K562 (cell line): ENCODE measurements at regions not wholly inside any gene's neighbourhood (a gene's known extent, or its start where the extent isn't known, plus 50 kb on each side); places are given as distances from the start of the nearest gene placed in this dataset.

Experiments used
- ATAC-seq: fragments of 200-7000 bp; cut with Tn5 transposase; 3 replicates; pipeline ENCODE4 v1.9.1; 2020; ENCODE audit warnings: moderate library complexity
- BruUV-seq: library from RNA; stranded (reverse); fragments of 400-500 nt; replicated peaks from 2 replicates; lab custom pipeline; 2021; lab: Mats Ljungman, UMichigan
- CTCF ChIA-PET: fragments of 300-600 bp; formaldehyde crosslinking; extraction: SDS; loops from one replicate; lab custom pipeline; 2021; ENCODE audit warnings: low intra/inter-chr PET ratio; lab: Yijun Ruan, JAX
- POLR2A ChIA-PET: fragments of 300-600, 350-650 bp; sonication (Branson Sonifier 250); formaldehyde crosslinking; extraction: SDS; loops from one replicate; lab custom pipeline; 2021; ENCODE audit warnings: antibody characterized with exemption, inconsistent platforms; lab: Yijun Ruan, JAX
- DNase-seq, 4 experiments: peaks; one replicate each; pipeline versions ENCODE4 v3.0.0 to v3.0.0-alpha.2; 2011 to 2018; ENCODE audit warnings: low spot score in 3 of 4, mixed read lengths in 3 of 4; ENCODE audit errors: extremely low read depth in 1 of 4
- FAIRE-seq: peaks from 2 replicates; lab custom pipeline; 2011; peaks lifted over from hg19 to GRCh38; lab: Jason Lieb, UNC
- H2AFZ ChIP-seq: 2 replicates; pipeline ENCODE4 v1.6.0; 2011; ENCODE audit warnings: low read depth, low read length, control low read depth, inconsistent platforms
- H3K27ac ChIP-seq: fragments of 200-600 bp; 3 replicates; pipeline ENCODE4 v1.8.0; 2011; ENCODE audit warnings: low read depth, mild to moderate bottlenecking, control low read depth, inconsistent platforms, low read length, moderate library complexity, mixed read lengths; ENCODE audit errors: extremely low read depth
- H3K27me3 ChIP-seq, 2 experiments: fragments of 300-600 bp in 1 of 2; 2 replicates in 1 of 2; 3 replicates in 1 of 2; pipeline versions ENCODE4 v1.6.0 to v1.8.0; 2011; ENCODE audit warnings: inconsistent platforms in 2 of 2, low read length in 2 of 2, mild to moderate bottlenecking in 1 of 2, mixed read lengths in 1 of 2, moderate library complexity in 1 of 2; ENCODE audit not compliant: control insufficient read depth in 2 of 2, insufficient read depth in 2 of 2
- H3K36me3 ChIP-seq: fragments of 300-600 bp; 3 replicates; pipeline ENCODE4 v1.8.0; 2011; ENCODE audit warnings: mild to moderate bottlenecking, low read length, inconsistent platforms; ENCODE audit not compliant: control insufficient read depth, insufficient read depth
- H3K4me1 ChIP-seq, 2 experiments: fragments of 200-600 bp in 1 of 2; replicated peaks in 1 of 2; 2 replicates in 1 of 2; 3 replicates in 1 of 2; pipeline versions ENCODE4 v1.5.1 to v1.8.0; 2011; ENCODE audit warnings: inconsistent platforms in 2 of 2, low read length in 2 of 2, mild to moderate bottlenecking in 1 of 2, mixed read lengths in 1 of 2, moderate library complexity in 1 of 2; ENCODE audit not compliant: control insufficient read depth in 2 of 2, insufficient read depth in 2 of 2
- H3K4me2 ChIP-seq: 2 replicates; pipeline ENCODE4 v1.6.1; 2011; ENCODE audit warnings: low read length, control low read depth, inconsistent platforms, mixed read lengths; ENCODE audit not compliant: insufficient read depth
- H3K4me3 ChIP-seq: fragments of 200-600 bp; sonication (generic), shearing (Covaris generic); 2 replicates; pipeline ENCODE4 v1.5.1; 2016; ENCODE audit warnings: control low read depth, inconsistent platforms
- H3K79me2 ChIP-seq: fragments of 200-600 bp; 3 replicates; pipeline ENCODE4 v1.8.0; 2011; ENCODE audit warnings: low read length, inconsistent platforms; ENCODE audit not compliant: control insufficient read depth, insufficient read depth
- H3K9ac ChIP-seq, 2 experiments: 2 replicates each; pipeline versions ENCODE4 v1.6.0 to v1.6.1; 2011; ENCODE audit warnings: low read depth in 2 of 2, low read length in 2 of 2, control low read depth in 1 of 2, inconsistent platforms in 1 of 2, mild to moderate bottlenecking in 1 of 2, mixed read lengths in 1 of 2; ENCODE audit not compliant: insufficient read depth in 1 of 2
- H3K9me1 ChIP-seq: one replicate; pipeline ENCODE4 v1.6.0; 2011; ENCODE audit warnings: inconsistent platforms, mild to moderate bottlenecking, low read length, moderate library complexity; ENCODE audit not compliant: control insufficient read depth, insufficient read depth
- H3K9me3 ChIP-seq: replicated peaks from 2 replicates; pipeline ENCODE4 v1.5.1; 2011; ENCODE audit warnings: low read depth, low read length, inconsistent platforms; ENCODE audit not compliant: control insufficient read depth, insufficient read depth
- H4K20me1 ChIP-seq: replicated peaks from 2 replicates; pipeline ENCODE4 v1.6.1; 2011; ENCODE audit warnings: low read length, inconsistent platforms, mixed read lengths; ENCODE audit not compliant: control insufficient read depth, insufficient read depth
- ATF3 ChIP-seq, 2 experiments: fragments of 450-650 bp in 1 of 2; sonication (generic) in 1 of 2; formaldehyde crosslinking in 1 of 2; IDR thresholded peaks in 1 of 2; conservative IDR thresholded peaks in 1 of 2; 2 replicates each; pipeline versions ENCODE4 v1.6.1 to v1.8.1; 2016 to 2023; ENCODE audit warnings: mild to moderate bottlenecking in 2 of 2, moderate library complexity in 2 of 2, inconsistent platforms in 1 of 2, missing genetic modification reagents in 1 of 2
- ATF6 ChIP-seq: sonication (generic); formaldehyde crosslinking; IDR thresholded peaks from 2 replicates; pipeline ENCODE4 v1.4.0; 2020; ENCODE audit warnings: mild to moderate bottlenecking, missing genetic modification reagents
- BRF2 ChIP-seq: IDR thresholded peaks from 3 replicates; pipeline ENCODE4 v1.6.1; 2011; ENCODE audit warnings: borderline replicate concordance, mild to moderate bottlenecking; ENCODE audit not compliant: insufficient read length, insufficient read depth
- CTBP1 ChIP-seq: fragments of 450-650 bp; IDR thresholded peaks from 2 replicates; pipeline ENCODE4 v1.6.1; 2016; ENCODE audit warnings: borderline replicate concordance
- POLR3A ChIP-seq: IDR thresholded peaks from 2 replicates; pipeline ENCODE4 v1.6.1; 2011; ENCODE audit warnings: borderline replicate concordance, mild to moderate bottlenecking, moderate library complexity; ENCODE audit not compliant: insufficient read length, insufficient read depth; ENCODE audit errors: extremely low read depth
- RB1 ChIP-seq: fragments of 450-650 bp; IDR thresholded peaks from 2 replicates; pipeline ENCODE4 v1.6.1; 2017; ENCODE audit warnings: low read depth, mild to moderate bottlenecking
- SIN3A ChIP-seq, 2 experiments: fragments of 150-350 bp in 1 of 2; IDR thresholded peaks; 2 replicates each; pipeline ENCODE4 v1.6.1; 2011 to 2016; ENCODE audit warnings: borderline replicate concordance in 2 of 2, low read depth in 2 of 2, low read length in 2 of 2, mild to moderate bottlenecking in 2 of 2, moderate library complexity in 2 of 2; ENCODE audit not compliant: control insufficient read depth in 1 of 2
- TCF7 ChIP-seq: sonication (generic); IDR thresholded peaks from 2 replicates; pipeline ENCODE4 v1.6.1; 2016; ENCODE audit warnings: antibody characterized with exemption, borderline replicate concordance
- THRB ChIP-seq: fragments of 450-650 bp; formaldehyde crosslinking; conservative IDR thresholded peaks from 2 replicates; pipeline ENCODE4 v1.4.0; 2022; ENCODE audit warnings: mild to moderate bottlenecking, missing genetic modification characterization
- U2AF2 ChIP-seq: fragments of 200-400 bp; formaldehyde crosslinking; optimal IDR thresholded peaks from 2 replicates; pipeline ENCODE3; 2017; ENCODE audit warnings: low read depth, mild to moderate bottlenecking, low read length
- ZNF253 ChIP-seq: fragments of 250-450 bp; sonication (Bioruptor Pico); conservative IDR thresholded peaks from 2 replicates; pipeline ENCODE4 v1.6.1; 2021; ENCODE audit warnings: mild to moderate bottlenecking
- WGBS: fragments of 100-300 bp; shearing (Covaris generic); methylation state at CpG from one replicate; pipeline ENCODE4 v1.1.6; 2016; ENCODE audit warnings: low coverage, mixed read lengths; ENCODE audit not compliant: insufficient coverage; ENCODE audit errors: missing lambda C conversion rate; 5-methylcytosine and 5-hydroxymethylcytosine counted together
- in situ Hi-C: fragments of 300-500 bp; cut with MboI; formaldehyde crosslinking; loops from 4 replicates; pipeline ENCODE4 v1.15.0; 2018; ENCODE audit warnings: inconsistent platforms, mixed read lengths
- intact Hi-C: fragments of 100-400 bp; cut with micrococcal nuclease; formaldehyde crosslinking; loops from 2 replicates; pipeline ENCODE4 v1.14.2; 2022

- no peak for TF ChIP-seq ATF3 (IDR thresholded peaks at IDR 0.05)
- no peak for TF ChIP-seq ATF3 (CRISPR knock-in tag; conservative IDR thresholded peaks at IDR 0.05)
- no peak for TF ChIP-seq U2AF2
- TF ChIP-seq, all 486 proteins: peak for 0
Observed at GRCh38 chr1:221522529-221522940, 219.4 kb downstream of the DUSP10 start (continued).

GRCh38 chr1:221525749-221526148 is 216.1 kb downstream of the DUSP10 start:
- in situ Hi-C loops (no loop called here), intact Hi-C loops (no loop called here)
- no peaks in the 10 kb centered on the region for H3K4me1 ChIP-seq
- H3K9ac ChIP-seq = no peak overlapping the region
- no peaks in the 10 kb centered on the region for H3K27me3 ChIP-seq
- FAIRE-seq (no peak), DNase-seq (no peak), ATAC-seq (no peak)
- H3K4me3 ChIP-seq = no peak overlapping the region
- no peaks in the 10 kb centered on the region for H3K9me3 ChIP-seq
- ChIA-PET POLR2A (interaction anchor here (0.7 kb wide), 1 partner anchor 1559 kb away, joined by 3 read pairs; no protein-coding TSS in a partner anchor), CTCF (no interaction called here)
- H3K79me2 ChIP-seq = no peaks in the 10 kb centered on the region
- H3K27ac ChIP-seq = no peak overlapping the region
- H3K36me3 ChIP-seq = no peaks in the 10 kb centered on the region
- H4K20me1 ChIP-seq = no peaks in the 10 kb centered on the region
- no peak overlapping the region for H3K4me2 ChIP-seq
- H3K9me1 ChIP-seq = no peaks in the 10 kb centered on the region
- 0% methylated on average over 2 of the region's 2 CpGs for WGBS
- H2AFZ ChIP-seq = no peak overlapping the region
- no TSS peak for BruUV-seq
- TF ChIP-seq CTBP1 = no peak
- TF ChIP-seq BRF2 = no peak
- TF ChIP-seq RB1 = no peak
- TF ChIP-seq POLR3A = no peak
- no peak for TF ChIP-seq SIN3A (IDR thresholded peaks at IDR 0.05; ENCODE audit: borderline replicate concordance in 2 of 2, control insufficient read depth in 1 of 2, low read depth in 2 of 2, low read length in 2 of 2)
- no peak for TF ChIP-seq ZNF253 (CRISPR knock-in tag)
- no peak for TF ChIP-seq TCF7
- TF ChIP-seq THRB (CRISPR knock-in tag) = no peak
- no peak for TF ChIP-seq ATF6 (CRISPR knock-in tag)
